GM13977 (cell line): ENCODE measurements at regions not wholly inside any gene's neighbourhood (a gene's known extent, or its start where the extent isn't known, plus 50 kb on each side); places are given as distances from the start of the nearest gene placed in this dataset.
"Not testable (repeated sequence)": the region's sequence is repeated elsewhere in the genome, so short reads cannot be mapped to it uniquely, and the experiment has no call there.

Experiments used
- DNase-seq: peaks from one replicate; pipeline ENCODE4 v3.0.0; 2012; ENCODE audit warnings: low spot score
- in situ Hi-C: fragments of 300-500 bp; cut with MboI; formaldehyde crosslinking; loops from one replicate; pipeline ENCODE4 v1.12.0; 2022; ENCODE audit warnings: low sequenced_read_pairs, low pct_unique_long_range_greater_than_20kb, mixed read lengths, inconsistent platforms; ENCODE audit not compliant: unreplicated experiment
- TF ChIP-seq, protein P1 (sequence below): IDR thresholded peaks from 2 replicates; pipeline ENCODE4 v1.5.1; 2012; ENCODE audit warnings: mild to moderate bottlenecking, control low read depth; ENCODE audit not compliant: insufficient read depth; ENCODE audit errors: extremely low read depth, missing control alignments

DNA sequence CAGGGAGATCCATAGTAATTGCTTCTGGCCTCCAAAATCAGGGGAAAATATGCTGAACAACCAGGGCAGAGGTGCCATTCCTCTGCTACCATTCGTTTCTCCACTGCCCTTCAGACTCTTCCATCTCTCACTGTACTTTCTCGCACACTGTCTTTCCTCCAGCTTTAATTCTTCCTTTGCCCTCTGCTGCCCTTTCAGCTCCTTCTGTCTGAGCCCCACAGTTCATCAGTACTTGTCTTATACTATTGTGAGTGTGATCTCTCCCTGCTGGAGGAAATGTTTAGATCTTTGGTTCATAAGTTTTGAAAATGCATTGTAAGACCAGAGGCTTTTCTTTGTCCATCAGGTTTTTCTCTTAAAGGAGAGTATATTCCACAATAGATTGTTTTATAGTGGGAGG lies 184.9 kb upstream of the DTNA start:
- no peak for DNase-seq
- in situ Hi-C loops: no loop called here
- TF ChIP-seq, protein P1, sequence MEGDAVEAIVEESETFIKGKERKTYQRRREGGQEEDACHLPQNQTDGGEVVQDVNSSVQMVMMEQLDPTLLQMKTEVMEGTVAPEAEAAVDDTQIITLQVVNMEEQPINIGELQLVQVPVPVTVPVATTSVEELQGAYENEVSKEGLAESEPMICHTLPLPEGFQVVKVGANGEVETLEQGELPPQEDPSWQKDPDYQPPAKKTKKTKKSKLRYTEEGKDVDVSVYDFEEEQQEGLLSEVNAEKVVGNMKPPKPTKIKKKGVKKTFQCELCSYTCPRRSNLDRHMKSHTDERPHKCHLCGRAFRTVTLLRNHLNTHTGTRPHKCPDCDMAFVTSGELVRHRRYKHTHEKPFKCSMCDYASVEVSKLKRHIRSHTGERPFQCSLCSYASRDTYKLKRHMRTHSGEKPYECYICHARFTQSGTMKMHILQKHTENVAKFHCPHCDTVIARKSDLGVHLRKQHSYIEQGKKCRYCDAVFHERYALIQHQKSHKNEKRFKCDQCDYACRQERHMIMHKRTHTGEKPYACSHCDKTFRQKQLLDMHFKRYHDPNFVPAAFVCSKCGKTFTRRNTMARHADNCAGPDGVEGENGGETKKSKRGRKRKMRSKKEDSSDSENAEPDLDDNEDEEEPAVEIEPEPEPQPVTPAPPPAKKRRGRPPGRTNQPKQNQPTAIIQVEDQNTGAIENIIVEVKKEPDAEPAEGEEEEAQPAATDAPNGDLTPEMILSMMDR: no peak

DNA sequence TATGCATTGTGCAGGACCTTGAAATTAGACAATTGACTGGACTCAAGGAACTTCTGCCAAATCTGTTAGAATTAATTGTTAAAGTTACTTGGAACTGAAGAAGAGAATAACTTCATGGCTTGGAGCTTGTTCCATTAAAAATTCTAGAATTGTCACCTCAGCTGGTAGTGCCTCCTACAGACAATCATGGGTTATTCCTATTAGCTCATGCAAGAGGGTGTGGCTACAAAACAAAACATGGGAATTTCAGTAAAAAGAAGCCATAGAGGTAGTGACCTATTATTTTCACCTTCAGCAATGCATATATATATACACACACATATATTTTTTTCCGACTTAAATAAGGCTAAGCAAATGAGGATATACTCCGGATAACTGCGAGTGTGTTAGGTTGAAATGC lies 181.9 kb upstream of the DTNA start:
- DNase-seq: no peak
- in situ Hi-C loops: no loop called here
- TF ChIP-seq, protein P1: no peak

DNA sequence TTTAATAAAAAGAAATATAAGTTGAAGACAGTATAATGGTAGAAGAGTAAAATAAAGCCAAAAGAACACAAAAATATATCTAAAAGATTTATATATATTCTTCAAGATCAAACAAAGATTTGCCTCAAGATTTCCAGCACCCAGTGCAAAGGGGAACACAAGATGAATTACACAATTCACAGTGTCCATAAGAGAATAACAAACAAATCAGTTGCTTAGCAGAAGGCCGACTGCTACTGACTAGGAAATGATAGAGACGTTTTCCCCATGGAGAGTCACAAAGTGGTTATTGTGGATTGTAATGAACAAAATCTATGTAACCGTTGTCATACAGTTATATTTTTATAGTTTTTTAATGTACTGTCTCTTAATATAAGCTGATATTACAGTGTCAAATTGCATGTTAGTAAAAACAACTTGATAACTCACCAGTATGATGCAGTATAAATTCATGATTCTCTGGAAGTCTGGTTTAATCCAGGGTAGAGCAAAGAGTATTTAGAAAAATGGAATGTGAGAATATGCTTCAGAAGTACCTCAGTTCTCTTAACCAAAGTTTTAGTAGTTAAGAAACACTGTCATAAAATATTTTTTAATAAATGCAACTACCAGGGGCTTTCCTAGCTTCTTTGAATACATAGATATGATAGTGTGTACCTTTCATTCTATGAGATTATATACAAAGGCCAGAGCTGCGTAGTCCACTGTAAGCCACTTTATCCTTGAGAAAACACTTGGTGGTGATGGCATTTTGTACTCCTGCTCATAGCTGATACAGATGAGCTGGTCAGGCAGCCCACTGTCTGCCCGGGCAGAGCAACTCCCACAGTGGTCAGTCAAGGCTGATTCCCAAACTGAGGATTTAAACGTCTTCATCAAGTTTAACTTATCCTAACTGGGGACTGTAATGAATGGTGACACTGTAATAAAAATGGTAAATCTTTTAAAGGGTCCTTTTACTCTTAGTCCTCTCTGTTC lies 180.5 kb upstream of the DTNA start:
- DNase-seq: no peak
- in situ Hi-C loops: no loop called here
- TF ChIP-seq, protein P1: no peak

DNA sequence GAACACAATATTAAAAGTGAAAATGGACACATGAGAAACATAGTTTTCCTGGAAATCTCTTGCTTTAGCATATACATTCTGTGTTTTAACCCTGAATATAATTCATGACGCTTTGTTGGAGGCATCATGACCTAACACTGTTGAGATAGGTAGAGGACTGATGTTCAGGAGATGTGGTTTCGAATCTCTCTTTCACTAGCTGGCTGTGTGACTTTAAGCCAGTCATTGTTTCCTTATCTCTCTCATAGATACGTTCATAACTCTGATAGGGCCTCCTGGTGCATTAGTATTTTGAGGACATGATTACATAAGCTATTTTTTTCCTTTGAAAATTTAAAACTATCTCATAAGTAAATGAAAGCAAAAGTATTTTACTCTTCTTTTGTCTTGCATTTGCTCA lies 179.0 kb upstream of the DTNA start:
- in situ Hi-C loops: no loop called here
- TF ChIP-seq, protein P1: no peak

DNA sequence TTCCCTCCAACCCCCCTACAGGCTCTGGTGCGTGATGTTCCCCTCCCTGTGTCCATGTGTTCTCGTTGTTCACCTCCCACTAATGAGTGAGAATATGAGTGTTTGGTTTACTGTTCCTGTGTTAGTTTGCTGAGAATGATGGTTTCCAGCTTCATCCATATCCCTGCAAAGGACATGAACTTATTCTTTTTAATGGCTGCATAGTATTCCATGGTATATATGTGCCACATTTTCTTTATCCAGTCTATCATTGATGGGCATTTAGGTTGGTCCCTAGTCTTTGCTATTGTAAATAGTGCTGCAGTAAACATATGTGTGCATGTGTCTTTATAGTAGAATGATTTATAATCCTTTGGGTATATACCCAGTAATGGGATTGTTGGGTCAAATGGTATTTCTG lies 175.5 kb upstream of the DTNA start:
- in situ Hi-C loops, DNase-seq: not testable (repeated sequence)

More for the DNA sequence above, 179.0 kb upstream of the DTNA start:
- DNase-seq: no peak

DNA sequence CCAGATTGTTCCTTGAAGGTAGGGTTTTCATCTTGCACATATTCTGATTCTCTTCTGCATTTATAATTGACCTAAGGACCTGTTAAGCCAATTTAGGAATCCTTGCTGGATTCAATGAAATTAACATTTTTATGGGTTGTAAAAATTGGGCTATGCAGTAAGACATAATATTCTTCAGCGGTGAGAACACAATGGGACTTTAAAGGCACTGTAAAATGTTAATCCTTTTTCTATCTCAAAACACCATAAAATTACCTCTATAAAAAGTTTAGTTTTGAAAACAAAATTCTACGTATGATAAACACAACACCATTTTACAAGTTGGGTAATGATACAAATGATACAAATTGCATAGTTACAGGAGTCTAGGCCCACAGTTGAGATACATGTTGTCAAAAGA lies 169.2 kb upstream of the DTNA start:
- in situ Hi-C loops: no loop called here
- DNase-seq: no peak
- TF ChIP-seq, protein P1: no peak

DNA sequence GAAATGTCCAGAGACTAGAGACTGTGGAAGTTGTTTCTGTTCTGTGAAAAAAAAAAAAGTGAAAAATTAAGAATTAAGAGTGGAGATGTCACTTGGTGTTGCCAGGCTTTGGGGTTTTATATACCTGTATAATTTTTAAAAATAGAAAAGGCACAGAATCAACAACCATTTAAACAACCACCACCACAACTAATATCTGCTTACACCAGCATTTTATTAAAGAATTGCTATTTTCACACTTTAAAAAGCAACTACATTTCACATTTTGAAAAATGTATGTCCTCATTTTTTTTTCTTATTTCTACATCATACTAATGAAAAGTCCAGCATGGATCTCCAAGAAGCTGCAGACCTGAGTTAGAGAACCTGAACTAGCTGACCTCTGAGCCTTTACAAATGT lies 167.5 kb upstream of the DTNA start:
- in situ Hi-C loops: no loop called here
- TF ChIP-seq, protein P1: no peak
- DNase-seq: no peak
